ENCODE measurements at regions not wholly inside any gene's neighbourhood (a gene's known extent, or its start where the extent isn't known, plus 50 kb on each side); places are given as distances from the start of the nearest gene placed in this dataset.

- TF ChIP-seq CTCF (IDR thresholded peaks at IDR 0.05) (no peak), POLR2A (IDR thresholded peaks at IDR 0.05) (no peak)
Measured at GRCh38 chr21:43324596-43324995, 102.3 kb downstream of the SIK1 start.

Measured in uterus (tissue), 2 donors.